Psoas muscle (tissue), 7 donors: ENCODE measurements at regions not wholly inside any gene's neighbourhood (a gene's known extent, or its start where the extent isn't known, plus 50 kb on each side); places are given as distances from the start of the nearest gene placed in this dataset.

Source experiments
- ATAC-seq, 4 donors: fragments of 200-7000 bp; cut with Tn5 transposase; one replicate each; pipeline ENCODE4 v1.9.1; 2020; ENCODE audit warnings: moderate library complexity in 3 of 4, mild to moderate bottlenecking in 2 of 4
- DNase-seq, 2 donors: peaks; one replicate each; pipeline ENCODE4 v3.0.0-alpha.2; 2020
- H3K27ac ChIP-seq: fragments of 200-600 bp; one replicate; pipeline ENCODE4 v1.8.0; 2022
- H3K27me3 ChIP-seq, 3 donors: fragments of 200-600 bp in 1 of 3; one replicate each; pipeline versions ENCODE4 v1.6.1 to v1.8.0; 2013 to 2022; ENCODE audit warnings: low read length in 2 of 3, mild to moderate bottlenecking in 2 of 3, moderate library complexity in 1 of 3; ENCODE audit not compliant: insufficient read depth in 3 of 3
- H3K36me3 ChIP-seq, 2 donors: fragments of 200-600 bp in 1 of 2; one replicate each; pipeline versions ENCODE4 v1.6.1 to v1.8.0; 2013 to 2022; ENCODE audit warnings: low read depth in 1 of 2, mild to moderate bottlenecking in 1 of 2, moderate library complexity in 1 of 2; ENCODE audit not compliant: insufficient read depth in 1 of 2
- H3K4me1 ChIP-seq: fragments of 200-600 bp; one replicate; pipeline ENCODE4 v1.8.0; 2022
- H3K4me3 ChIP-seq: fragments of 200-600 bp; one replicate; pipeline ENCODE4 v1.8.0; 2022; ENCODE audit warnings: mild to moderate bottlenecking
- H3K9me3 ChIP-seq: fragments of 200-600 bp; one replicate; pipeline ENCODE4 v1.8.0; 2022
- CTCF ChIP-seq: fragments of 200-600 bp; IDR thresholded peaks from one replicate; pipeline ENCODE4 v1.8.0; 2022; ENCODE audit warnings: antibody characterized with exemption
- WGBS, 3 donors: extraction: QIAGEN DNeasy Blood & Tissue Kit; methylation state at CpG; one replicate each; pipeline versions ENCODE4 v1.1.6 to v1.1.7; 2013; 5-methylcytosine and 5-hydroxymethylcytosine counted together
- intact Hi-C, 2 donors: fragments of 100-400 bp; cut with DNase I; formaldehyde crosslinking; loops; one replicate each; pipeline versions ENCODE4 v1.11.0 to v1.14.2; 2022
- donor health status: healthy with polysubstance abuse.
- donor health status: DM: no; HTN: no; CAD: no; lungs with moderate emphysema.
- donor health status: Bipolar disorder and iron deficiency.
- donor health status: healthy.
- donor health status: DM: yes; HTN: yes; CAD: no.
- donor health status: DM: no; HTN: no; CAD: no.
- donor health status: DM: yes; HTN: yes; CAD: no.

DNA sequence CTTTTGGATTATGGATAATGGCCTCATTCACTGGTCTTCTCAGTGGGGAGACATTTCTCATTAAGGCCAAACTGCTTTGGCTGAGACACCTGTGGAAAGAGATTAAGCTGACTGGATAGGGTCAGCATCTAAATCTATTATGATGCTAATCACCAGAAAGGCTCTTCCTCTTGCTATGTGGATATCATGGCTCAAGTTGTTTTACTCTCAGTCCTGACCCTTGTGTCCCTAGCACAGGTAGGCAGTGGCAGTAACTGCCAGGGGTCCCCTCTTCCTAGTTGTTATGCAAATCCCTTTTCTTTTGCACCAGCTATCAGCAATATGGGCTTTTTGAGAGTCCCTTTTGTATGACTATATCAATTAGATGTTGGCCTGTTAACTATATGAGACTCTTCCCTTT, 335.7 kb upstream of the PLET1 start:
- Histone ChIP-seq H3K9me3 (no peaks in the 10 kb centered on the region), H3K27me3 (no peaks in the 10 kb centered on the region), H3K4me1 (no peaks in the 10 kb centered on the region), H3K36me3 (no peaks in the 10 kb centered on the region), H3K27ac (no peak overlapping the region), H3K4me3 (no peak overlapping the region)
- ATAC-seq (no peak), DNase-seq (no peak)
- intact Hi-C loops, result no loop called here
- TF ChIP-seq CTCF, result no peak

GRCh38 chr11:112597286-112597790, 336.7 kb upstream of the PLET1 start:
- no peak for ATAC-seq
- H3K27me3 ChIP-seq, result no peaks in the 10 kb centered on the region
- WGBS, 3 donors, result 93 to 98% (median 98%) methylated on average over 2 of the region's 2 CpGs
- no peak for TF ChIP-seq CTCF
- H3K36me3 ChIP-seq, result no peaks in the 10 kb centered on the region
- H3K27ac ChIP-seq, result no peak overlapping the region
- no peaks in the 10 kb centered on the region for H3K4me1 ChIP-seq
- no peaks in the 10 kb centered on the region for H3K9me3 ChIP-seq
- DNase-seq, result no peak
- intact Hi-C loops, result no loop called here
- H3K4me3 ChIP-seq, result no peak overlapping the region

DNA sequence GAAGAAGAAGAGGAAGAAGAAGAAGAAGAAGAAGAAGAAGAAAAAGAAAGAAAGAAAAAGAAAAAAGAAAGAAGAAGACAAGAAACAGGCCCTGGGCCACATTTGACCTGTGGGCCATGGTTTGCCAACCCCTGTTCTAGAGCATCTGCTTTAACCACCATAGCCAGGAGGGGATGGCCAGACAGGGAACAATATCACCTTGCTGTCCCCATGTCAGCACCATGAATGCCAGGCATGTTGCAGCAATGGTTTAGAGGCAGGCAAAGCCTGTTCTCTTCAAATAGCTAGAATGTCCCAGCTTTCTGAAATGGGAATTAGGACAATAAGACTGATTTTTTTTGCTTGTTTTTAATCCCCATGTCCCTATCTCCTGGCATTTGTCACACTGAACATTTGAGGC, 338.6 kb upstream of the PLET1 start:
- no peak overlapping the region for H3K4me3 ChIP-seq
- no peak overlapping the region for H3K27ac ChIP-seq
- TF ChIP-seq CTCF, result no peak
- DNase-seq, result no peak
- intact Hi-C loops, result no loop called here
- no peak for ATAC-seq
- no peaks in the 10 kb centered on the region for H3K4me1 ChIP-seq
- H3K9me3 ChIP-seq, result no peaks in the 10 kb centered on the region
- H3K27me3 ChIP-seq, result no peaks in the 10 kb centered on the region
- no peaks in the 10 kb centered on the region for H3K36me3 ChIP-seq

- WGBS, 3 donors, result 33 to 52% (median 35%) methylated on average over 5 of the region's 5 CpGs
- peak in 2 of 4 donors; percentile 65 to 85 for ATAC-seq
- Histone ChIP-seq H3K27me3 (no peaks in the 10 kb centered on the region), H3K4me3 (no peak overlapping the region), H3K27ac (no peak overlapping the region), H3K9me3 (no peaks in the 10 kb centered on the region), H3K36me3 (no peaks in the 10 kb centered on the region), H3K4me1 (no peaks in the 10 kb centered on the region)
- intact Hi-C loops, result no loop called here
- no peak for DNase-seq
- no peak for TF ChIP-seq CTCF
These were observed 339.3 kb upstream of the PLET1 start for GRCh38 chr11:112599856-112600533.

DNA sequence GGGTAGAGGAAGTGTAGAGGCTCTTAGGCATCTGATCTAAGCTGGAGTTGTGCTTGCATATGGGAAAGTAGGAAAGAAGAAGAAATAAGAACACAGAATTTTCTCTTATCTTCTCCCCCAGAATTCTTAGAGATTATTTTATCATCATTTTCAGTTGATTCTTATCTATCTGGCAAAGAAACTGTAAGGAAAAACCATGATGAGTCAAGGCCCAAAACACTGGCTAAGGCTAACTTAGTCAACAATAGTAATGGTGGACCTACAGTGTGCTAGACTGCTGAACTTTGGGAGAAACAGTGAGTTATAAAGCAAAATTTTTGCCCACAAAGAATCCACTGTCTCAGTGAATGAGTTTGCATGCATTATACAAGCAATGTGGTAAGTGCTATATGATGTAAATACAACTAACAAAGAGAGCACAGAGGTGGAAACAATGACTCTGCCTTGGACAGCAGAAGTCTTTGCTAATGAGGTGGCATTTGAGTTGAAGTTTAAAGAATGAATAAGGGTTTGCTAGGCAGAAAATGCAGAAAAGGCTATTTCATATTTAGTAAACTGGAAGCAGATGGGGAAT, 344.5 kb upstream of the PLET1 start:
- H3K27me3 ChIP-seq, result peaks cover 0 to 3% (median 0%) of the 10 kb centered on the region in 3 donors
- no peak for ATAC-seq
- no peak overlapping the region for H3K4me3 ChIP-seq
- no peak for DNase-seq
- intact Hi-C loops, result no loop called here
- no peaks in the 10 kb centered on the region for H3K9me3 ChIP-seq
- no peaks in the 10 kb centered on the region for H3K4me1 ChIP-seq
- TF ChIP-seq CTCF, result no peak
- H3K36me3 ChIP-seq, result no peaks in the 10 kb centered on the region
- H3K27ac ChIP-seq, result no peak overlapping the region
